ENCODE measurements at regions not wholly inside any gene's neighbourhood (a gene's known extent, or its start where the extent isn't known, plus 50 kb on each side); places are given as distances from the start of the nearest gene placed in this dataset.

DNA sequence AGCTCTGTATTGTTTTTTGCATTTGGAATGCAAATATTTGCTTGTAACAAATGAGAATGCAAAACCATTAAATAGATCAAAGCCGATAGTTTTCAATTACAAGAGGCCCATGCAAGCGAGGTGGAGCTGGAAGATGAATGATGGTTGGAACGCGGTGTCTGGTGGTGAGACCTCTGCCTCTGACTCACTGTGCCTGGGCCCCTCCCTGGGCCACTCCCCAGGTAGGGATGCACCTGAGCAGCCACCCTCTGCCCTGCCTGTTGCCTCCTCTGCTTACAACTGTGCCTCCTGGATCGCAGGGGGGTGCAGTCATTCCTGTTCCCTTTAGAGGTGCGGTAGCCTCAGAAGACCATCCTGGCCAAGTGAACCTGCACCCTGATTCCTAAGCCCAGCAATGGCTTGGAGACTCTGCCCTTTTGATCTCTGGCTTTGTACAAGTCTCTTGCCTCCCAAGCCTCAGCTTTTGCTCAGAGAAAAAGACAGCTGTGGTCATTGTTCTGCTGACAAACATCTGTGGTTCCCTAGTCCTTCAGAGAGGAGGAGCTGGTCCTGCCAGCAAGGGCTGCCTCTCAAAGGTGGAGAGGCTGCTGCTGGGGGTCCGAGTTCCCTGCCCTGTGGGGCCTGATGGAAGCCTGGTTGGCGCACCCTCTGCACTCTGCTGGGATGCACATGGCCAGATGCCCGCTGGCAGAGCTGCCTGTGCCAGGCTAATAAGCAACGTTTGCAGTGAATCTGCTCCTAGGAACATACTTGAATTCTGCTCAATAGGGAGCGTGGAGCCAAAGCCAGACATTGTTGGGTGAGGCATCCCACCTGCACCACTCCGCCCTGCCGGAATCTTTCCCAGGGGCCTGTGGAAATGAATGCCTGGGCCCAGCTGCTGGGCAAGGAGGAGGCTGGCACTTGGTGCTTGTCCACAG, 126.3 kb upstream of the TCERG1L start:
- CTCF ChIA-PET = no interaction called here
- Histone ChIP-seq H3K27me3 (replicated peaks in 2 of 5; ENCODE audit: control insufficient read depth in 4 of 5, insufficient read depth in 5 of 5, low read length in 4 of 5) (peaks cover 0 to 62% (median 4%) of the 10 kb centered on the region in 5 experiments), H3K4me3 (ENCODE audit: control insufficient read depth in 1 of 7, extremely low read depth in 1 of 7, insufficient read depth in 4 of 7, low read depth in 2 of 7, low read length in 6 of 7) (no peak overlapping the region), H3K27ac (ENCODE audit: insufficient read depth in 1 of 2, low read depth in 1 of 2, low read length in 2 of 2, poor library complexity in 1 of 2, severe bottlenecking in 2 of 2) (no peak overlapping the region), H3K36me3 (ENCODE audit: control insufficient read depth in 4 of 4, insufficient read depth in 4 of 4, low read length in 3 of 4) (no peaks in the 10 kb centered on the region), H3K9me3 (ENCODE audit: control extremely low read depth in 1 of 5, control insufficient read depth in 4 of 5, insufficient read depth in 2 of 5, low read depth in 1 of 5, low read length in 4 of 5) (no peaks in the 10 kb centered on the region), H3K4me1 (ENCODE audit: control extremely low read depth in 1 of 4, control insufficient read depth in 4 of 4, insufficient read depth in 4 of 4, low read length in 3 of 4) (no peaks in the 10 kb centered on the region)
- no peak for DNase-seq
- POLR2A ChIA-PET = no interaction called here
- 98% methylated on average over 13 of the region's 13 CpGs for WGBS (ENCODE audit: insufficient coverage)

DNA sequence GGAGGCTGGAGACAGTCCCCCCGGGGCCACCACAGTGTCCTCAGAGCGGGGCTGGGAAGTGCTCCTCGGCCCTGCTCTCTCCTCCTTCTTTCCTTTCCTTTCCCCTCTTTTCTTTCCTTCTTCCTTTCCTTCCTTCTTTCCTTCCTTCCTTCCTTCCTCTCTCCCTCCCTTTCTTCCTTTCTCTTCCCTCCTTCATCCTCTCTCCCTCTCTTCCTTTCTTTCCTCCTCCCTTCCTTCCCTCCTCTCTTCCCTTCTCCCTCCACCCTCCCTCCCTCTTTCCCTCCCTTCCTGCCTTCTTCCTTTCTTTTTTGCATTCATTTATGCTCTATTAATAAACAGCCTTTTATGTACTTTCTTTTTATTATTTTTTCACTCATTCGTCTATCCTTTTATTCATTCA, 127.1 kb upstream of the TCERG1L start:
- ChIA-PET CTCF (no interaction called here), POLR2A (no interaction called here)
- H3K4me3 ChIP-seq (ENCODE audit: control insufficient read depth in 1 of 7, extremely low read depth in 1 of 7, insufficient read depth in 4 of 7, low read depth in 2 of 7, low read length in 6 of 7) = no peak overlapping the region
- H3K27ac ChIP-seq (ENCODE audit: insufficient read depth in 1 of 2, low read depth in 1 of 2, low read length in 2 of 2, poor library complexity in 1 of 2, severe bottlenecking in 2 of 2) = no peak overlapping the region
- H3K36me3 ChIP-seq (ENCODE audit: control insufficient read depth in 4 of 4, insufficient read depth in 4 of 4, low read length in 3 of 4) = no peaks in the 10 kb centered on the region
- DNase-seq = no peak
- no peaks in the 10 kb centered on the region for H3K9me3 ChIP-seq (ENCODE audit: control extremely low read depth in 1 of 5, control insufficient read depth in 4 of 5, insufficient read depth in 2 of 5, low read depth in 1 of 5, low read length in 4 of 5)
- H3K4me1 ChIP-seq (ENCODE audit: control extremely low read depth in 1 of 4, control insufficient read depth in 4 of 4, insufficient read depth in 4 of 4, low read length in 3 of 4) = no peaks in the 10 kb centered on the region
- peaks cover 0 to 60% (median 2%) of the 10 kb centered on the region in 5 experiments for H3K27me3 ChIP-seq (replicated peaks in 2 of 5; ENCODE audit: control insufficient read depth in 4 of 5, insufficient read depth in 5 of 5, low read length in 4 of 5)
- 97% methylated on average over 4 of the region's 4 CpGs for WGBS (ENCODE audit: insufficient coverage)

DNA sequence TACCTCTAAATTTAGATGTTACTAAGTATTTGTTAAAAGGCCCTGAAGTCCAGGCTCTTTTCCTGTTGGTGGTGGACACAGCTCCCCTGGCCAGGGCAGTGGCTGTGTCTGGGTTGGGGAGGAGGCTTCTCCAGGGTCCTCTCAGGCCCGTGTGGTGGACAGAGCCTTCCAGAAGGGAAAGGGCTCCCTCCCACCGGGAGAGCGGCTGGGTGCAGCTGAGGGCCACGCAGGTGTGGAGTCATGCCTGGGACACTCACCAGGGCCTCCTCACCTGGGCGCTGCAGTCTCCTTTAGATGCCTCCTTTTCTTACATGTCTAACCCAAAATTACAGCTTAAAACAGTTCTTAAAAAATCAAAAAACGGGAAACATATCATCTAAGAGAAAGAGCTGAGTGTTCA, 128.2 kb upstream of the TCERG1L start:
- WGBS (ENCODE audit: insufficient coverage) = 83% methylated on average over 6 of the region's 6 CpGs
- H3K27me3 ChIP-seq (replicated peaks in 2 of 5; ENCODE audit: control insufficient read depth in 4 of 5, insufficient read depth in 5 of 5, low read length in 4 of 5) = peaks cover 0 to 62% (median 5%) of the 10 kb centered on the region in 5 experiments
- no peak for DNase-seq
- ChIA-PET POLR2A (no interaction called here), CTCF (no interaction called here)
- no peak overlapping the region for H3K27ac ChIP-seq (ENCODE audit: insufficient read depth in 1 of 2, low read depth in 1 of 2, low read length in 2 of 2, poor library complexity in 1 of 2, severe bottlenecking in 2 of 2)
- H3K36me3 ChIP-seq (ENCODE audit: control insufficient read depth in 4 of 4, insufficient read depth in 4 of 4, low read length in 3 of 4) = no peaks in the 10 kb centered on the region
- no peaks in the 10 kb centered on the region for H3K9me3 ChIP-seq (ENCODE audit: control extremely low read depth in 1 of 5, control insufficient read depth in 4 of 5, insufficient read depth in 2 of 5, low read depth in 1 of 5, low read length in 4 of 5)
- H3K4me1 ChIP-seq (ENCODE audit: control extremely low read depth in 1 of 4, control insufficient read depth in 4 of 4, insufficient read depth in 4 of 4, low read length in 3 of 4) = no peaks in the 10 kb centered on the region
- H3K4me3 ChIP-seq (ENCODE audit: control insufficient read depth in 1 of 7, extremely low read depth in 1 of 7, insufficient read depth in 4 of 7, low read depth in 2 of 7, low read length in 6 of 7) = no peak overlapping the region

DNA sequence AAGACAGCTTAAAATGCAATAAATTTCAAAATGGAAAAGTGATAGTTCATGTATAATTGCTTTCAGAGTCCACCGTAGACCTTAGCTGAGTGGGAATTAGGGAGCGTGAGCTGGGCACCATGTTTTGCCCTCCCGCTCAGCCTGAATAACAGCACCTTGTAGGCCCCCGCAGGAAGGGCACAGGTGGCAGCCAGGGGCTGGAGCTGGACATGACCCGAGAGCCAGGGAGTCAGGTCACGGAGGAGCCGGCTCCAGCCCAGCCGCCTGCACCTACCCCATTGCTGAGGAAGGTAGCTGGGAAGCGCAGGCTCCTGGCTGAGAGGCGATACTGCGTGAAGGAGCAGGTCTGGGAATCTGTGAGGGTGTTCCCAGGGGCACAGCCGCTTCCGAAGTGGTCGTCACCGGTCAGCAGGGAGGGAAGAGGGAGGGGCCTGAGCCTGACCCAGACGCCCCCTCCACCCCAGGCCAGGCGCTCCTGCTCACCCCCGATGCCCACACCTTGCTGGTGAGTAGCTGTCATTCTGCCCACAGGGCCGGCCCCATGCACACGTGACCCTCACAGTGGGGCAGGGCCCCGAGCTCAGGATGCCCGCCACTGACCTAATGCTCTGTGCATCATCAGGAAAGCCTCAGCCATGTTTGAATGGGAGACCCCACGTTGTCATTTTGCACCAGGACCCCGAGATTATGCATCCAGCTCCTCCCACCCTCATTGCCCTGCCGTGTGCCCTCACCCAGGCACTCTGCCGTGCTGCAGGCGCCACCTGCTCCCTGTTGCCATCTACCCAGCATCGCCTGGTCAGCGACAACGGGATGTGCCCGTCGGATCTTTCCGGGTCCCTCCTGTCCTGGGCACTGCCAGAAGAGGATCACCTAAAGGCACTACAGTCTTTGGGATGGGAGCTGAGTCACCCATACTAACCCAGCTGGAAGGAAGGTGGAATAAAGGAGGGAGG, 129.2 kb upstream of the TCERG1L start:
- H3K36me3 ChIP-seq (ENCODE audit: control insufficient read depth in 4 of 4, insufficient read depth in 4 of 4, low read length in 3 of 4) = no peaks in the 10 kb centered on the region
- WGBS (ENCODE audit: insufficient coverage) = 68% methylated on average over 32 of the region's 33 CpGs
- no peak for DNase-seq

DNA sequence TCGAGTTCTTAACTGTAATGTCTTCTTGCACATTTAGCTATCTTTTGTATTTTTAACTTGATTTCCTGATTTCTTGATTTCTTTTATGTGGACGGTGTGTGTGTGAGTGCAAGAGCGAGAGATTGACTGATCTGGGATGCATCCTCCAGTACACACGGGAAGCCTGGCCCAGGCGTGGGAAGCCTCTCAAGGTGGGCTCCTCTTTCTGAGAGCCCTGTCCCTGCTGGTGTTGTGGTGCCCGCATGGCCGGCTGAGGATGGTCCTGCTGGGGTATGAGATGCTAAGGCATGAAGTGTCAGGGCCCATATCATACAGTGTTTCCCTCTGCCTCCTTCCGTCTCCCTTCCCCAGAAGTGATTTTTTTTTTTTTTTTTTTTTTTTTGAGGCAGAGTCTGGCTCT, 130.8 kb upstream of the TCERG1L start:
- WGBS (ENCODE audit: insufficient coverage) = 88% methylated on average over 4 of the region's 8 CpGs
- H3K36me3 ChIP-seq (ENCODE audit: control insufficient read depth in 4 of 4, insufficient read depth in 4 of 4, low read length in 3 of 4) = no peaks in the 10 kb centered on the region
- no peak overlapping the region for H3K27ac ChIP-seq (ENCODE audit: insufficient read depth in 1 of 2, low read depth in 1 of 2, low read length in 2 of 2, poor library complexity in 1 of 2, severe bottlenecking in 2 of 2)
- H3K27me3 ChIP-seq (replicated peaks in 2 of 5; ENCODE audit: control insufficient read depth in 4 of 5, insufficient read depth in 5 of 5, low read length in 4 of 5) = peaks cover 0 to 62% (median 9%) of the 10 kb centered on the region in 5 experiments
- H3K4me1 ChIP-seq (ENCODE audit: control extremely low read depth in 1 of 4, control insufficient read depth in 4 of 4, insufficient read depth in 4 of 4, low read length in 3 of 4) = no peaks in the 10 kb centered on the region
- no peaks in the 10 kb centered on the region for H3K9me3 ChIP-seq (ENCODE audit: control extremely low read depth in 1 of 5, control insufficient read depth in 4 of 5, insufficient read depth in 2 of 5, low read depth in 1 of 5, low read length in 4 of 5)
- CTCF ChIA-PET = interaction anchor here (0.9 kb wide), 1 partner anchor 9 kb away, joined by 4 read pairs; no protein-coding TSS in a partner anchor
- H3K4me3 ChIP-seq (ENCODE audit: control insufficient read depth in 1 of 7, extremely low read depth in 1 of 7, insufficient read depth in 4 of 7, low read depth in 2 of 7, low read length in 6 of 7) = no peak overlapping the region
- no peak for DNase-seq
- POLR2A ChIA-PET = no interaction called here

More for the DNA sequence above, 129.2 kb upstream of the TCERG1L start:
- no peaks in the 10 kb centered on the region for H3K4me1 ChIP-seq (ENCODE audit: control extremely low read depth in 1 of 4, control insufficient read depth in 4 of 4, insufficient read depth in 4 of 4, low read length in 3 of 4)
- peaks cover 0 to 62% (median 9%) of the 10 kb centered on the region in 5 experiments for H3K27me3 ChIP-seq (replicated peaks in 2 of 5; ENCODE audit: control insufficient read depth in 4 of 5, insufficient read depth in 5 of 5, low read length in 4 of 5)
- H3K4me3 ChIP-seq (ENCODE audit: control insufficient read depth in 1 of 7, extremely low read depth in 1 of 7, insufficient read depth in 4 of 7, low read depth in 2 of 7, low read length in 6 of 7) = no peak overlapping the region
- no peak overlapping the region for H3K27ac ChIP-seq (ENCODE audit: insufficient read depth in 1 of 2, low read depth in 1 of 2, low read length in 2 of 2, poor library complexity in 1 of 2, severe bottlenecking in 2 of 2)
- ChIA-PET POLR2A (interaction anchor here (0.6 kb wide), 2 partner anchors 21 to 461 kb away, joined by 3 read pairs; no protein-coding TSS in a partner anchor), CTCF (no interaction called here)
- H3K9me3 ChIP-seq (ENCODE audit: control extremely low read depth in 1 of 5, control insufficient read depth in 4 of 5, insufficient read depth in 2 of 5, low read depth in 1 of 5, low read length in 4 of 5) = no peaks in the 10 kb centered on the region

DNA sequence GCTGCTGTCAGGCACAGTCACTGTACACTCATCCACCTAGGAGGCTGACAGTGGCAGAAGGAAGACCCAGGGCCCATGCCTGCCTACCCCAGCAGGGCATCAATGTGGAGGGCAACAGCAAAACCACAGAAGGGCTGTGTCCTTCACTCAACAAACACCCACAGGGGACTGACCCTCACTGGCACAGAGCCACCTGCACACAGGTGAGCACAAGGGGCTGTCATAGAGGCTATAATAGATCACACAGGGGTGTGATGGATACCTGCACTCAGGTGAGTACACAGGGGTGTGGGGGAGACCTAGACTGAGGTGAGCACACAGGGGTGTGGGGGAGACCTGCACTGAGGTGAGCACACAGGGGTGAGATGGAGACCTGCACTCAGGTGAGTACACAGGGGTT, 132.8 kb upstream of the TCERG1L start:
- no peak overlapping the region for H3K4me3 ChIP-seq (ENCODE audit: control insufficient read depth in 1 of 7, extremely low read depth in 1 of 7, insufficient read depth in 4 of 7, low read depth in 2 of 7, low read length in 6 of 7)
- CTCF ChIA-PET = no interaction called here

More for the DNA sequence above, 132.8 kb upstream of the TCERG1L start:
- POLR2A ChIA-PET = no interaction called here
- Histone ChIP-seq H3K9me3 (ENCODE audit: control extremely low read depth in 1 of 5, control insufficient read depth in 4 of 5, insufficient read depth in 2 of 5, low read depth in 1 of 5, low read length in 4 of 5) (no peaks in the 10 kb centered on the region), H3K27ac (ENCODE audit: insufficient read depth in 1 of 2, low read depth in 1 of 2, low read length in 2 of 2, poor library complexity in 1 of 2, severe bottlenecking in 2 of 2) (no peak overlapping the region), H3K27me3 (replicated peaks in 2 of 5; ENCODE audit: control insufficient read depth in 4 of 5, insufficient read depth in 5 of 5, low read length in 4 of 5) (peaks cover 0 to 52% (median 9%) of the 10 kb centered on the region in 5 experiments), H3K4me1 (ENCODE audit: control extremely low read depth in 1 of 4, control insufficient read depth in 4 of 4, insufficient read depth in 4 of 4, low read length in 3 of 4) (no peaks in the 10 kb centered on the region), H3K36me3 (ENCODE audit: control insufficient read depth in 4 of 4, insufficient read depth in 4 of 4, low read length in 3 of 4) (no peaks in the 10 kb centered on the region)
- DNase-seq = no peak

All from common myeloid progenitor, CD34-positive (primary cell).